HepG2 (cell line): ENCODE measurements at regions not wholly inside any gene's neighbourhood (a gene's known extent, or its start where the extent isn't known, plus 50 kb on each side); places are given as distances from the start of the nearest gene placed in this dataset.

Source experiments
- ATAC-seq: fragments of 200-7000 bp; cut with Tn5 transposase; 3 replicates; pipeline ENCODE4 v1.9.1; 2020; ENCODE audit warnings: mild to moderate bottlenecking, moderate library complexity
- BruUV-seq: library from RNA; stranded (reverse); fragments of 400-500 nt; replicated peaks from 2 replicates; lab custom pipeline; 2021; lab: Mats Ljungman, UMichigan
- CTCF ChIA-PET: fragments of 300-600 bp; formaldehyde crosslinking; extraction: SDS; loops from one replicate; lab custom pipeline; 2021; ENCODE audit warnings: low total read pairs, inconsistent platforms, low intra/inter-chr PET ratio; lab: Yijun Ruan, JAX
- POLR2A ChIA-PET: fragments of 350-600 bp; sonication (Branson Sonifier 250); formaldehyde crosslinking; loops from one replicate; lab custom pipeline; 2020; ENCODE audit warnings: antibody characterized with exemption, inconsistent platforms; lab: Yijun Ruan, JAX
- DNase-seq: peaks from one replicate; pipeline ENCODE4 v3.0.0-alpha.2; 2015; ENCODE audit warnings: low spot score
- FAIRE-seq: peaks from 3 replicates; lab custom pipeline; 2011; peaks lifted over from hg19 to GRCh38; lab: Jason Lieb, UNC
- H2AFZ ChIP-seq: one replicate; pipeline ENCODE4 v1.6.1; 2011; ENCODE audit warnings: low read length, inconsistent platforms
- H3K27ac ChIP-seq: fragments of 300-600 bp; 3 replicates; pipeline ENCODE4 v1.8.0; 2011; ENCODE audit warnings: mixed run types, mild to moderate bottlenecking, mixed read lengths, low read length, inconsistent platforms; ENCODE audit not compliant: insufficient read depth; ENCODE audit errors: extremely low read length
- H3K27me3 ChIP-seq, 2 experiments: fragments of 200-600 bp in 1 of 2; 2 replicates in 1 of 2; 3 replicates in 1 of 2; pipeline versions ENCODE4 v1.6.0 to v1.8.0; 2011; ENCODE audit warnings: low read length in 2 of 2, mild to moderate bottlenecking in 2 of 2, moderate library complexity in 2 of 2, inconsistent platforms in 1 of 2; ENCODE audit not compliant: insufficient read depth in 2 of 2, control insufficient read depth in 1 of 2
- H3K36me3 ChIP-seq, 2 experiments: fragments of 200-600 bp in 1 of 2; replicated peaks in 1 of 2; 2 replicates in 1 of 2; 3 replicates in 1 of 2; pipeline versions ENCODE4 v1.5.1 to v1.8.0; 2011; ENCODE audit warnings: low read length in 2 of 2, inconsistent platforms in 1 of 2; ENCODE audit not compliant: insufficient read depth in 2 of 2, control insufficient read depth in 1 of 2
- H3K4me1 ChIP-seq: 2 replicates; pipeline ENCODE4 v1.5.1; 2012; ENCODE audit warnings: low read length, inconsistent platforms; ENCODE audit not compliant: insufficient read depth
- H3K4me2 ChIP-seq: 2 replicates; pipeline ENCODE4 v1.6.0; 2011; ENCODE audit warnings: low read depth, low read length, inconsistent platforms
- H3K4me3 ChIP-seq, 3 experiments: fragments of 200-600 bp in 1 of 3; sonication (generic), shearing (Covaris generic) in 1 of 3; replicated peaks in 1 of 3; 2 replicates each; pipeline ENCODE4 v1.5.1; 2011 to 2016; ENCODE audit warnings: low read length in 3 of 3, inconsistent platforms in 2 of 3, low read depth in 2 of 3, mild to moderate bottlenecking in 2 of 3, control low read depth in 1 of 3, mixed read lengths in 1 of 3; ENCODE audit not compliant: insufficient read depth in 1 of 3
- H3K79me2 ChIP-seq: one replicate; pipeline ENCODE4 v1.6.1; 2011; ENCODE audit warnings: low read length, inconsistent platforms; ENCODE audit not compliant: insufficient read depth
- H3K9ac ChIP-seq: 2 replicates; pipeline ENCODE4 v1.6.0; 2011; ENCODE audit warnings: mild to moderate bottlenecking, low read depth, low read length, inconsistent platforms; ENCODE audit not compliant: insufficient read depth
- H3K9me3 ChIP-seq: 2 replicates; pipeline ENCODE4 v1.5.1; 2012; ENCODE audit warnings: mild to moderate bottlenecking, low read length
- H4K20me1 ChIP-seq: 2 replicates; pipeline ENCODE4 v1.6.0; 2011; ENCODE audit warnings: inconsistent platforms, mild to moderate bottlenecking, low read length, moderate library complexity; ENCODE audit not compliant: insufficient read depth
- ELF3 ChIP-seq: IDR thresholded peaks from 2 replicates; pipeline ENCODE4 v1.6.1; 2016; ENCODE audit warnings: missing genetic modification reagents, missing compliant biosample characterization
- GTF3A ChIP-seq: sonication (generic); formaldehyde crosslinking; conservative IDR thresholded peaks from 2 replicates; pipeline ENCODE4 v1.4.0; 2020; ENCODE audit warnings: mild to moderate bottlenecking, missing genetic modification reagents
- HHEX ChIP-seq: IDR thresholded peaks from 2 replicates; pipeline ENCODE4 v1.6.1; 2016; ENCODE audit warnings: control low read depth
- KLF13 ChIP-seq: sonication (generic); formaldehyde crosslinking; IDR thresholded peaks from 2 replicates; pipeline ENCODE4 v1.4.0; 2020; ENCODE audit warnings: mild to moderate bottlenecking, missing genetic modification reagents
- MXD4 ChIP-seq: IDR thresholded peaks from 2 replicates; pipeline ENCODE4 v1.6.1; 2016; ENCODE audit warnings: mild to moderate bottlenecking, missing biosample characterization, missing genetic modification reagents
- NPAS2 ChIP-seq: sonication (generic); formaldehyde crosslinking; IDR thresholded peaks from 2 replicates; pipeline ENCODE4 v1.8.0; 2022; ENCODE audit warnings: mild to moderate bottlenecking, missing genetic modification reagents, borderline replicate concordance
- PAF1 ChIP-seq: IDR thresholded peaks from 2 replicates; pipeline ENCODE4 v1.6.1; 2016; ENCODE audit warnings: missing genetic modification reagents, missing compliant biosample characterization
- SATB2 ChIP-seq: sonication (generic); formaldehyde crosslinking; IDR thresholded peaks from 2 replicates; pipeline ENCODE4 v1.5.0; 2020; ENCODE audit warnings: missing genetic modification reagents
- SNAPC2 ChIP-seq: sonication (generic); formaldehyde crosslinking; IDR thresholded peaks from 2 replicates; pipeline ENCODE4 v1.8.1; 2022; ENCODE audit warnings: mild to moderate bottlenecking, missing genetic modification reagents
- TAF1 ChIP-seq: sonication (generic); formaldehyde crosslinking; IDR thresholded peaks from 2 replicates; pipeline ENCODE4 v1.4.0; 2020; ENCODE audit warnings: missing genetic modification reagents
- ZBTB7A ChIP-seq: sonication (generic); formaldehyde crosslinking; IDR thresholded peaks from 2 replicates; pipeline ENCODE4 v1.8.0; 2022; ENCODE audit warnings: mild to moderate bottlenecking, missing genetic modification reagents
- ZKSCAN1 ChIP-seq: fragments of 150-350 bp; IDR thresholded peaks from 2 replicates; pipeline ENCODE4 v1.6.1; 2014; ENCODE audit warnings: low read length
- ZMYM4 ChIP-seq: sonication (generic); formaldehyde crosslinking; IDR thresholded peaks from 2 replicates; pipeline ENCODE4 v1.8.1; 2023; ENCODE audit warnings: mild to moderate bottlenecking, missing genetic modification reagents
- ZNF746 ChIP-seq: sonication (generic); formaldehyde crosslinking; IDR thresholded peaks from 2 replicates; pipeline ENCODE4 v1.8.0; 2022; ENCODE audit warnings: mild to moderate bottlenecking, missing genetic modification reagents
- WGBS: methylation state at CpG from one replicate; pipeline ENCODE4 v1.1.6; 2017; ENCODE audit warnings: low lambda C conversion rate; 5-methylcytosine and 5-hydroxymethylcytosine counted together
- in situ Hi-C: cut with HindIII; loops from 2 replicates; pipeline ENCODE4 v1.10.0; 2017; ENCODE audit warnings: low pct_unique_long_range_greater_than_20kb; ENCODE audit not compliant: extremely low pct_ligation_motif_present
- intact Hi-C: fragments of 100-400 bp; cut with micrococcal nuclease; formaldehyde crosslinking; loops from one replicate; pipeline ENCODE4 v1.10.0; 2022; ENCODE audit not compliant: unreplicated experiment
- TF ChIP-seq, protein P1 (sequence below): sonication (generic); formaldehyde crosslinking; IDR thresholded peaks from 2 replicates; pipeline ENCODE4 v1.4.0; 2020; ENCODE audit warnings: missing genetic modification reagents
- TF ChIP-seq, protein P2 (sequence below): sonication (generic); formaldehyde crosslinking; IDR thresholded peaks from 2 replicates; pipeline ENCODE4 v1.8.1; 2023; ENCODE audit warnings: missing genetic modification reagents, inconsistent platforms, borderline replicate concordance
- TF ChIP-seq, protein P3 (sequence below): sonication (generic); formaldehyde crosslinking; IDR thresholded peaks from 2 replicates; pipeline ENCODE4 v1.4.0; 2020; ENCODE audit warnings: mild to moderate bottlenecking, missing genetic modification reagents
- TF ChIP-seq, protein P4 (sequence below): sonication (generic); formaldehyde crosslinking; IDR thresholded peaks from 2 replicates; pipeline ENCODE4 v1.5.0; 2020; ENCODE audit warnings: missing genetic modification reagents
- TF ChIP-seq, protein P5 (sequence below): IDR thresholded peaks from 2 replicates; pipeline ENCODE4 v1.6.1; 2012; ENCODE audit warnings: low read length, improper control_type of control experiment

DNA sequence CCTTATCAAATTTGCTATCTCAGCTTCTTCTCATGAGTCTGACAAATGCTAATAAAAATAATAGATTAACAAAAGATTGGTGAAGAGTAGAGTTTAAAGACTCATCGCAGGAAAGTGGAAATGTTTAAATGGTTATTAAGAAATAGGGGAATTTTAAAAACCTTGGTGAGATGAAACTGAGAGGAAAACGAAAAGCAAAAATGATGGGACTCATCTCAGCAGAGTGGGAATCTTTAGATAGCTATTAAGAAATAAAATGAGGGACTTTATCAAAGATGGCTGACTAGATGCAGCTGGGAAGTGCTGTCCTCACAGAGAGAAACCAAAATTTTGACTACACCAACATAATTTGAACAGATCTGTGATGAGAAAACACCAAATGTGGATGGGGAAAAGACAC is 79.2 kb upstream of the CD163 start:
- H3K27me3 ChIP-seq, result no peaks in the 10 kb centered on the region
- TF ChIP-seq ZNF746 (CRISPR knock-in tag) (no peak), PAF1 (CRISPR knock-in tag) (no peak), HHEX (CRISPR knock-in tag) (no peak), KLF13 (no peak), ZKSCAN1 (no peak), TAF1 (no peak), ZBTB7A (CRISPR knock-in tag) (no peak), SNAPC2 (no peak), MXD4 (no peak), ZMYM4 (CRISPR knock-in tag) (no peak), SATB2 (CRISPR knock-in tag) (no peak), NPAS2 (CRISPR knock-in tag) (no peak), ELF3 (CRISPR knock-in tag) (no peak), GTF3A (CRISPR knock-in tag) (no peak)
- TF ChIP-seq, protein P1, sequence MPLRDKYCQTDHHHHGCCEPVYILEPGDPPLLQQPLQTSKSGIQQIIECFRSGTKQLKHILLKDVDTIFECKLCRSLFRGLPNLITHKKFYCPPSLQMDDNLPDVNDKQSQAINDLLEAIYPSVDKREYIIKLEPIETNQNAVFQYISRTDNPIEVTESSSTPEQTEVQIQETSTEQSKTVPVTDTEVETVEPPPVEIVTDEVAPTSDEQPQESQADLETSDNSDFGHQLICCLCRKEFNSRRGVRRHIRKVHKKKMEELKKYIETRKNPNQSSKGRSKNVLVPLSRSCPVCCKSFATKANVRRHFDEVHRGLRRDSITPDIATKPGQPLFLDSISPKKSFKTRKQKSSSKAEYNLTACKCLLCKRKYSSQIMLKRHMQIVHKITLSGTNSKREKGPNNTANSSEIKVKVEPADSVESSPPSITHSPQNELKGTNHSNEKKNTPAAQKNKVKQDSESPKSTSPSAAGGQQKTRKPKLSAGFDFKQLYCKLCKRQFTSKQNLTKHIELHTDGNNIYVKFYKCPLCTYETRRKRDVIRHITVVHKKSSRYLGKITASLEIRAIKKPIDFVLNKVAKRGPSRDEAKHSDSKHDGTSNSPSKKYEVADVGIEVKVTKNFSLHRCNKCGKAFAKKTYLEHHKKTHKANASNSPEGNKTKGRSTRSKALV (CRISPR knock-in tag), result no peak
- TF ChIP-seq, protein P2, sequence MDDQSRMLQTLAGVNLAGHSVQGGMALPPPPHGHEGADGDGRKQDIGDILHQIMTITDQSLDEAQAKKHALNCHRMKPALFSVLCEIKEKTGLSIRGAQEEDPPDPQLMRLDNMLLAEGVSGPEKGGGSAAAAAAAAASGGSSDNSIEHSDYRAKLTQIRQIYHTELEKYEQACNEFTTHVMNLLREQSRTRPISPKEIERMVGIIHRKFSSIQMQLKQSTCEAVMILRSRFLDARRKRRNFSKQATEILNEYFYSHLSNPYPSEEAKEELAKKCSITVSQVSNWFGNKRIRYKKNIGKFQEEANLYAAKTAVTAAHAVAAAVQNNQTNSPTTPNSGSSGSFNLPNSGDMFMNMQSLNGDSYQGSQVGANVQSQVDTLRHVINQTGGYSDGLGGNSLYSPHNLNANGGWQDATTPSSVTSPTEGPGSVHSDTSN (CRISPR knock-in tag), result no peak
- TF ChIP-seq, protein P3, sequence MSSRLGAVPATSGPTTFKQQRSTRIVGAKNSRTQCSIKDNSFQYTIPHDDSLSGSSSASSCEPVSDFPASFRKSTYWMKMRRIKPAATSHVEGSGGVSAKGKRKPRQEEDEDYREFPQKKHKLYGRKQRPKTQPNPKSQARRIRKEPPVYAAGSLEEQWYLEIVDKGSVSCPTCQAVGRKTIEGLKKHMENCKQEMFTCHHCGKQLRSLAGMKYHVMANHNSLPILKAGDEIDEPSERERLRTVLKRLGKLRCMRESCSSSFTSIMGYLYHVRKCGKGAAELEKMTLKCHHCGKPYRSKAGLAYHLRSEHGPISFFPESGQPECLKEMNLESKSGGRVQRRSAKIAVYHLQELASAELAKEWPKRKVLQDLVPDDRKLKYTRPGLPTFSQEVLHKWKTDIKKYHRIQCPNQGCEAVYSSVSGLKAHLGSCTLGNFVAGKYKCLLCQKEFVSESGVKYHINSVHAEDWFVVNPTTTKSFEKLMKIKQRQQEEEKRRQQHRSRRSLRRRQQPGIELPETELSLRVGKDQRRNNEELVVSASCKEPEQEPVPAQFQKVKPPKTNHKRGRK (CRISPR knock-in tag), result no peak
- TF ChIP-seq, protein P4, sequence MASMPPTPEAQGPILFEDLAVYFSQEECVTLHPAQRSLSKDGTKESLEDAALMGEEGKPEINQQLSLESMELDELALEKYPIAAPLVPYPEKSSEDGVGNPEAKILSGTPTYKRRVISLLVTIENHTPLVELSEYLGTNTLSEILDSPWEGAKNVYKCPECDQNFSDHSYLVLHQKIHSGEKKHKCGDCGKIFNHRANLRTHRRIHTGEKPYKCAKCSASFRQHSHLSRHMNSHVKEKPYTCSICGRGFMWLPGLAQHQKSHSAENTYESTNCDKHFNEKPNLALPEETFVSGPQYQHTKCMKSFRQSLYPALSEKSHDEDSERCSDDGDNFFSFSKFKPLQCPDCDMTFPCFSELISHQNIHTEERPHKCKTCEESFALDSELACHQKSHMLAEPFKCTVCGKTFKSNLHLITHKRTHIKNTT (CRISPR knock-in tag), result no peak
- TF ChIP-seq, protein P5, sequence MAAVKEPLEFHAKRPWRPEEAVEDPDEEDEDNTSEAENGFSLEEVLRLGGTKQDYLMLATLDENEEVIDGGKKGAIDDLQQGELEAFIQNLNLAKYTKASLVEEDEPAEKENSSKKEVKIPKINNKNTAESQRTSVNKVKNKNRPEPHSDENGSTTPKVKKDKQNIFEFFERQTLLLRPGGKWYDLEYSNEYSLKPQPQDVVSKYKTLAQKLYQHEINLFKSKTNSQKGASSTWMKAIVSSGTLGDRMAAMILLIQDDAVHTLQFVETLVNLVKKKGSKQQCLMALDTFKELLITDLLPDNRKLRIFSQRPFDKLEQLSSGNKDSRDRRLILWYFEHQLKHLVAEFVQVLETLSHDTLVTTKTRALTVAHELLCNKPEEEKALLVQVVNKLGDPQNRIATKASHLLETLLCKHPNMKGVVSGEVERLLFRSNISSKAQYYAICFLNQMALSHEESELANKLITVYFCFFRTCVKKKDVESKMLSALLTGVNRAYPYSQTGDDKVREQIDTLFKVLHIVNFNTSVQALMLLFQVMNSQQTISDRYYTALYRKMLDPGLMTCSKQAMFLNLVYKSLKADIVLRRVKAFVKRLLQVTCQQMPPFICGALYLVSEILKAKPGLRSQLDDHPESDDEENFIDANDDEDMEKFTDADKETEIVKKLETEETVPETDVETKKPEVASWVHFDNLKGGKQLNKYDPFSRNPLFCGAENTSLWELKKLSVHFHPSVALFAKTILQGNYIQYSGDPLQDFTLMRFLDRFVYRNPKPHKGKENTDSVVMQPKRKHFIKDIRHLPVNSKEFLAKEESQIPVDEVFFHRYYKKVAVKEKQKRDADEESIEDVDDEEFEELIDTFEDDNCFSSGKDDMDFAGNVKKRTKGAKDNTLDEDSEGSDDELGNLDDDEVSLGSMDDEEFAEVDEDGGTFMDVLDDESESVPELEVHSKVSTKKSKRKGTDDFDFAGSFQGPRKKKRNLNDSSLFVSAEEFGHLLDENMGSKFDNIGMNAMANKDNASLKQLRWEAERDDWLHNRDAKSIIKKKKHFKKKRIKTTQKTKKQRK, result no peak
- DNase-seq (no peak), FAIRE-seq (no peak), ATAC-seq (no peak)
- no peak overlapping the region for H3K27ac ChIP-seq
- BruUV-seq, result no TSS peak
- ChIA-PET CTCF (no interaction called here), POLR2A (no interaction called here)
- H3K79me2 ChIP-seq, result no peaks in the 10 kb centered on the region
- no peak overlapping the region for H2AFZ ChIP-seq
- in situ Hi-C loops (no loop called here), intact Hi-C loops (no loop called here)
- 1% methylated on average over 2 of the region's 2 CpGs for WGBS
- no peaks in the 10 kb centered on the region for H3K36me3 ChIP-seq
- no peaks in the 10 kb centered on the region for H4K20me1 ChIP-seq
- no peaks in the 10 kb centered on the region for H3K9me3 ChIP-seq
- H3K4me1 ChIP-seq, result no peaks in the 10 kb centered on the region
- no peak overlapping the region for H3K4me3 ChIP-seq
- H3K9ac ChIP-seq, result no peak overlapping the region
- H3K4me2 ChIP-seq, result no peak overlapping the region
